Calu3 (cell line): ENCODE measurements at regions not wholly inside any gene's neighbourhood (a gene's known extent, or its start where the extent isn't known, plus 50 kb on each side); places are given as distances from the start of the nearest gene placed in this dataset.

Experiments used
- BruUV-seq: library from RNA; stranded (reverse); fragments of 400-500 nt; replicated peaks from 2 replicates; lab custom pipeline; 2021; lab: Mats Ljungman, UMichigan
- CTCF ChIA-PET: fragments of 300-600 bp; sonication (Branson Sonifier 250); formaldehyde crosslinking; loops from one replicate; lab custom pipeline; 2022; ENCODE audit warnings: antibody characterized with exemption; lab: Charles Lee
- DNase-seq: peaks from one replicate; pipeline ENCODE4 v3.0.0; 2022
- H3K27ac Mint-ChIP-seq: one replicate; pipeline ENCODE4 v1.8.0; 2022; ENCODE audit warnings: mixed read lengths; ENCODE audit not compliant: unreplicated experiment
- H3K27me3 Mint-ChIP-seq: one replicate; pipeline ENCODE4 v1.8.0; 2022; ENCODE audit warnings: mixed read lengths; ENCODE audit not compliant: unreplicated experiment
- H3K36me3 Mint-ChIP-seq: one replicate; pipeline ENCODE4 v1.8.0; 2022; ENCODE audit warnings: mild to moderate bottlenecking, moderate library complexity, mixed read lengths; ENCODE audit not compliant: insufficient read depth, unreplicated experiment
- H3K4me1 Mint-ChIP-seq: one replicate; pipeline ENCODE4 v1.8.0; 2022; ENCODE audit warnings: mild to moderate bottlenecking, low read depth, mixed read lengths; ENCODE audit not compliant: unreplicated experiment
- H3K4me3 Mint-ChIP-seq: one replicate; pipeline ENCODE4 v1.8.0; 2022; ENCODE audit warnings: mild to moderate bottlenecking, low read depth, moderate library complexity, mixed read lengths; ENCODE audit not compliant: unreplicated experiment
- H3K9me3 Mint-ChIP-seq: one replicate; pipeline ENCODE4 v1.8.0; 2022; ENCODE audit warnings: low read depth, mixed read lengths; ENCODE audit not compliant: unreplicated experiment
- intact Hi-C: fragments of 100-400 bp; cut with micrococcal nuclease; formaldehyde crosslinking; loops from one replicate; pipeline ENCODE4 v1.10.0; 2022; ENCODE audit not compliant: unreplicated experiment
- TF ChIP-seq, protein P1 (sequence below): fragments of 200-600 bp; IDR thresholded peaks from one replicate; pipeline ENCODE4 v1.8.0; 2022; ENCODE audit warnings: antibody characterized with exemption; ENCODE audit not compliant: unreplicated experiment

DNA sequence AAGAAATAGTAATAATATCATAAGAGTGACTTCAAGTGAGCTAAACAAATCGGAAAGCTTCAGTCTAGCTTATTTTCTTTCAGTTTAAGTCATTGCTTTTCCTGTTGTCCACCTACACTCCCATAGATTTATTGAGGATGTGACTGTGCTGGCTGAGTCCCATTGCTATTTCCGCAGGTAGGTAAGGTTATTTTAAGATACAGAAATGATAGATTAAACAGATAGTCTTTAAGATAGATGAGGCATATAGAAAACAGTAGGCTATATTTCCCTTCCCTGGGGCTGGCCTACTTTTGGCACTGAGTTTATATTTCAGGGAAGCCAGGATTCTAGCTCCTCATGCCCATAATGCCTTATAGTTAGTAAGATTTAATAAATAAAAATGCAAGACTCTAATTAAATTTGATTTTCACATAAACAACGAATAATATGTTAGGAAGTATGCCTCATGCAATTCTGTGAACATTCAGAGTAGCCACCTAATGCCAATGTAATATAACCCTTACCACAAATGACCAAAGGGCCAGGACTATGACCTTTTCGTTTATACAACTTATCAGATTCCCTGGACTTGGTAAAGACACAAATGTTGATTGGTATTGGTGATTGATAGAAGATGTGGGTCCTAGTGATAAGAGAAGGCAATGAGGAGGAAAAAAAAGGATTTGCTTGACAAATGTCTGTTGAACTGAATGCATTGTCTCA, 1079.3 kb downstream of the EPHA7 start:
- Mint-ChIP-seq H3K4me3 (no peak overlapping the region), H3K27me3 (no peaks in the 10 kb centered on the region), H3K36me3 (no peaks in the 10 kb centered on the region), H3K9me3 (peaks cover 6% of the 10 kb centered on the region), H3K27ac (no peak overlapping the region), H3K4me1 (no peaks in the 10 kb centered on the region)
- intact Hi-C loops: no loop called here
- BruUV-seq: no TSS peak
- TF ChIP-seq, protein P1, sequence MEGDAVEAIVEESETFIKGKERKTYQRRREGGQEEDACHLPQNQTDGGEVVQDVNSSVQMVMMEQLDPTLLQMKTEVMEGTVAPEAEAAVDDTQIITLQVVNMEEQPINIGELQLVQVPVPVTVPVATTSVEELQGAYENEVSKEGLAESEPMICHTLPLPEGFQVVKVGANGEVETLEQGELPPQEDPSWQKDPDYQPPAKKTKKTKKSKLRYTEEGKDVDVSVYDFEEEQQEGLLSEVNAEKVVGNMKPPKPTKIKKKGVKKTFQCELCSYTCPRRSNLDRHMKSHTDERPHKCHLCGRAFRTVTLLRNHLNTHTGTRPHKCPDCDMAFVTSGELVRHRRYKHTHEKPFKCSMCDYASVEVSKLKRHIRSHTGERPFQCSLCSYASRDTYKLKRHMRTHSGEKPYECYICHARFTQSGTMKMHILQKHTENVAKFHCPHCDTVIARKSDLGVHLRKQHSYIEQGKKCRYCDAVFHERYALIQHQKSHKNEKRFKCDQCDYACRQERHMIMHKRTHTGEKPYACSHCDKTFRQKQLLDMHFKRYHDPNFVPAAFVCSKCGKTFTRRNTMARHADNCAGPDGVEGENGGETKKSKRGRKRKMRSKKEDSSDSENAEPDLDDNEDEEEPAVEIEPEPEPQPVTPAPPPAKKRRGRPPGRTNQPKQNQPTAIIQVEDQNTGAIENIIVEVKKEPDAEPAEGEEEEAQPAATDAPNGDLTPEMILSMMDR: no peak
- CTCF ChIA-PET: interaction anchor here (0.5 kb wide), 1 partner anchor 704 kb away, joined by 3 read pairs; no protein-coding TSS in a partner anchor
- no peak for DNase-seq

GRCh38 chr6:92337571-92337970, 1081.8 kb downstream of the EPHA7 start:
- intact Hi-C loops: no loop called here
- TF ChIP-seq, protein P1: no peak
- no peak overlapping the region for H3K27ac Mint-ChIP-seq
- H3K4me1 Mint-ChIP-seq: no peaks in the 10 kb centered on the region
- peaks cover 9% of the 10 kb centered on the region for H3K9me3 Mint-ChIP-seq
- CTCF ChIA-PET: no interaction called here
- BruUV-seq: no TSS peak
- no peaks in the 10 kb centered on the region for H3K36me3 Mint-ChIP-seq
- H3K27me3 Mint-ChIP-seq: no peaks in the 10 kb centered on the region
- no peak overlapping the region for H3K4me3 Mint-ChIP-seq
- no peak for DNase-seq

DNA sequence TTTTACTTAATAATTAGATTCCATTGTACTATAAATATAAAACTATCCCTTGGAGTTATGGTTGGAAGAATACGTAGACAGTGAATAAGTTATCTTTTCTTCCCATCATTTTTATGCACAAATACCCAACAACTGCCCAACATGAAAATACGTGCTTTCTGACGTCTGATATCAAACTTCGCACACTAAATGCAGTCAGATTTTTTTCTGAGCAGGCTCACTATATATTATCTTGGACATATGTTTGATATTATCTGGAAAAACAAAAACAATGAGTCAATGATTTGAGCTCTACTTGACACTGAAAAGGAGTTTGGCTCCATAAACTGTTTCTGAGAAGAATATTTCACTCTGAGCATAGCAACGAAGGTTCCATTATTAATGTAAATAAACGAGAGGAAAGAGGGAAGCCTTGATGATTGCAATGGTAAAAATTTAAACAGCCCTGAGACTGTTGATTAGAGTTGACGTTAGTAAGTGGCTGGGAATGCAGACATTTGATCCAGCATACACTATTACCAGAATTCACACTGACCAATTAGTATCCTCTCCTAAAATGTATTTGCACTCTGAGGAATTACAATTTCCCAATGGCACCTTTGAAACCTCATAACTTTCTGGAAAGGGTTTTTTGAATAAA, 1090.0 kb downstream of the EPHA7 start:
- no peaks in the 10 kb centered on the region for H3K4me1 Mint-ChIP-seq
- peaks cover 14% of the 10 kb centered on the region for H3K9me3 Mint-ChIP-seq
- no peak for DNase-seq
- H3K27me3 Mint-ChIP-seq: no peaks in the 10 kb centered on the region
- CTCF ChIA-PET: no interaction called here
- TF ChIP-seq, protein P1: no peak
- H3K4me3 Mint-ChIP-seq: no peak overlapping the region
- H3K27ac Mint-ChIP-seq: no peak overlapping the region
- intact Hi-C loops: no loop called here
- no TSS peak for BruUV-seq
- no peaks in the 10 kb centered on the region for H3K36me3 Mint-ChIP-seq

DNA sequence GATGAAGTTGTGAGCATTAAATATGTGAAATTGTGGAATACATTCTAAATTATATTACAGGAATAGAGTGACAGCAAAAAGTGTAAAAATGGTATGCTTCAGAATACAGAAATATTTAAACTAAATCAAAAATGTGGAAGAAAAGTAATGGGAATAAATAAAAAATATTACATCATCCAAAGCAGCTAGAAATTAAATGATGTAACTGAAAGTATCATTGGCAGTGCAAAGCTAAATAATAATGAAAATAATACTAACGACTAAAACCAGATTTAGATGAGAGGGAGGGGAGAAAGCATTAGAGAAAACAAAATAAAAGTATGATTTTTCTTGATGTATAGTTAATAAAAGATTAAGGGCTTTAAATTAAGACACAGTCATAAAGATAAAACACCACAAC, 1104.0 kb downstream of the EPHA7 start:
- Mint-ChIP-seq H3K27me3 (no peaks in the 10 kb centered on the region), H3K4me1 (no peaks in the 10 kb centered on the region), H3K27ac (no peak overlapping the region), H3K9me3 (peaks cover 11% of the 10 kb centered on the region), H3K36me3 (no peaks in the 10 kb centered on the region), H3K4me3 (no peak overlapping the region)
- intact Hi-C loops: no loop called here
- BruUV-seq: no TSS peak
- DNase-seq: no peak
- CTCF ChIA-PET: no interaction called here
- TF ChIP-seq, protein P1: no peak
